ENCODE measurements at regions not wholly inside any gene's neighbourhood (a gene's known extent, or its start where the extent isn't known, plus 50 kb on each side); places are given as distances from the start of the nearest gene placed in this dataset.
"Not testable (repeated sequence)": the region's sequence is repeated elsewhere in the genome, so short reads cannot be mapped to it uniquely, and the experiment has no call there.

GRCh38 chr17:72189768-72190593 is 69.2 kb downstream of the SOX9 start:
- Histone ChIP-seq H3K27me3 (ENCODE audit: control insufficient read depth in 3 of 3, insufficient read depth in 3 of 3, low read length in 3 of 3) (peaks cover 0 to 6% (median 0%) of the 10 kb centered on the region in 3 donors), H3K4me3 (ENCODE audit: low read length in 3 of 3) (no peak overlapping the region), H3K4me1 (ENCODE audit: control insufficient read depth in 3 of 3, insufficient read depth in 3 of 3, low read length in 3 of 3) (peaks cover 0 to 4% (median 0%) of the 10 kb centered on the region in 3 donors), H3K9me3 (ENCODE audit: control insufficient read depth in 3 of 3, low read length in 3 of 3) (no peaks in the 10 kb centered on the region), H3K27ac (ENCODE audit: low read depth, low read length) (no peak overlapping the region), H3K9ac (ENCODE audit: low read depth in 1 of 3, low read length in 3 of 3) (no peak overlapping the region), H3K36me3 (ENCODE audit: control insufficient read depth in 3 of 3, insufficient read depth in 3 of 3, low read length in 3 of 3) (no peaks in the 10 kb centered on the region)

- H3K4me3 ChIP-seq (ENCODE audit: low read length in 3 of 3): no peak overlapping the region
- H3K27me3 ChIP-seq (ENCODE audit: control insufficient read depth in 3 of 3, insufficient read depth in 3 of 3, low read length in 3 of 3): peaks cover 0 to 6% (median 0%) of the 10 kb centered on the region in 3 donors
- H3K36me3 ChIP-seq (ENCODE audit: control insufficient read depth in 3 of 3, insufficient read depth in 3 of 3, low read length in 3 of 3): no peaks in the 10 kb centered on the region
- no peak overlapping the region for H3K9ac ChIP-seq (ENCODE audit: low read depth in 1 of 3, low read length in 3 of 3)
- H3K4me1 ChIP-seq (ENCODE audit: control insufficient read depth in 3 of 3, insufficient read depth in 3 of 3, low read length in 3 of 3): peaks cover 0 to 4% (median 0%) of the 10 kb centered on the region in 3 donors
- H3K27ac ChIP-seq (ENCODE audit: low read depth, low read length): no peak overlapping the region
- H3K9me3 ChIP-seq (ENCODE audit: control insufficient read depth in 3 of 3, low read length in 3 of 3): no peaks in the 10 kb centered on the region
These were observed 70.5 kb downstream of the SOX9 start for GRCh38 chr17:72191356-72191755.

GRCh38 chr17:72191921-72192799 is 71.3 kb downstream of the SOX9 start:
- Histone ChIP-seq H3K9me3 (ENCODE audit: control insufficient read depth in 3 of 3, low read length in 3 of 3) (no peaks in the 10 kb centered on the region), H3K27me3 (ENCODE audit: control insufficient read depth in 3 of 3, insufficient read depth in 3 of 3, low read length in 3 of 3) (peaks cover 0 to 6% (median 0%) of the 10 kb centered on the region in 3 donors), H3K36me3 (ENCODE audit: control insufficient read depth in 3 of 3, insufficient read depth in 3 of 3, low read length in 3 of 3) (no peaks in the 10 kb centered on the region), H3K9ac (ENCODE audit: low read depth in 1 of 3, low read length in 3 of 3) (no peak overlapping the region), H3K4me1 (ENCODE audit: control insufficient read depth in 3 of 3, insufficient read depth in 3 of 3, low read length in 3 of 3) (peaks cover 0 to 4% (median 0%) of the 10 kb centered on the region in 3 donors), H3K27ac (ENCODE audit: low read depth, low read length) (no peak overlapping the region), H3K4me3 (ENCODE audit: low read length in 3 of 3) (no peak overlapping the region)

- Histone ChIP-seq H3K9ac (ENCODE audit: low read depth in 1 of 3, low read length in 3 of 3) (no peak overlapping the region), H3K27ac (ENCODE audit: low read depth, low read length) (no peak overlapping the region), H3K4me3 (ENCODE audit: low read length in 3 of 3) (no peak overlapping the region), H3K36me3 (ENCODE audit: control insufficient read depth in 3 of 3, insufficient read depth in 3 of 3, low read length in 3 of 3) (no peaks in the 10 kb centered on the region), H3K27me3 (ENCODE audit: control insufficient read depth in 3 of 3, insufficient read depth in 3 of 3, low read length in 3 of 3) (peaks cover 0 to 2% (median 0%) of the 10 kb centered on the region in 3 donors), H3K9me3 (ENCODE audit: control insufficient read depth in 3 of 3, low read length in 3 of 3) (no peaks in the 10 kb centered on the region), H3K4me1 (ENCODE audit: control insufficient read depth in 3 of 3, insufficient read depth in 3 of 3, low read length in 3 of 3) (peaks cover 0 to 2% (median 0%) of the 10 kb centered on the region in 3 donors)
These were observed 72.0 kb downstream of the SOX9 start for GRCh38 chr17:72192800-72193192.

- no peak overlapping the region for H3K27ac ChIP-seq (ENCODE audit: low read depth, low read length)
- no peaks in the 10 kb centered on the region for H3K9me3 ChIP-seq (ENCODE audit: control insufficient read depth in 3 of 3, low read length in 3 of 3)
- peaks cover 0 to 2% (median 0%) of the 10 kb centered on the region in 3 donors for H3K4me1 ChIP-seq (ENCODE audit: control insufficient read depth in 3 of 3, insufficient read depth in 3 of 3, low read length in 3 of 3)
- no peaks in the 10 kb centered on the region for H3K36me3 ChIP-seq (ENCODE audit: control insufficient read depth in 3 of 3, insufficient read depth in 3 of 3, low read length in 3 of 3)
- H3K4me3 ChIP-seq (ENCODE audit: low read length in 3 of 3): no peak overlapping the region
- H3K9ac ChIP-seq (ENCODE audit: low read depth in 1 of 3, low read length in 3 of 3): no peak overlapping the region
- peaks cover 0 to 2% (median 0%) of the 10 kb centered on the region in 3 donors for H3K27me3 ChIP-seq (ENCODE audit: control insufficient read depth in 3 of 3, insufficient read depth in 3 of 3, low read length in 3 of 3)
These were observed 72.7 kb downstream of the SOX9 start for GRCh38 chr17:72193391-72194106.

- H3K9me3 ChIP-seq (ENCODE audit: control insufficient read depth in 3 of 3, low read length in 3 of 3); H3K27ac ChIP-seq (ENCODE audit: low read depth, low read length); H3K27me3 ChIP-seq (ENCODE audit: control insufficient read depth in 3 of 3, insufficient read depth in 3 of 3, low read length in 3 of 3); H3K4me3 ChIP-seq (ENCODE audit: low read length in 3 of 3); H3K9ac ChIP-seq (ENCODE audit: low read depth in 1 of 3, low read length in 3 of 3); H3K4me1 ChIP-seq (ENCODE audit: control insufficient read depth in 3 of 3, insufficient read depth in 3 of 3, low read length in 3 of 3); H3K36me3 ChIP-seq (ENCODE audit: control insufficient read depth in 3 of 3, insufficient read depth in 3 of 3, low read length in 3 of 3): not testable (repeated sequence)
These were observed 73.3 kb downstream of the SOX9 start for GRCh38 chr17:72194107-72194440.

GRCh38 chr17:72199256-72199655 is 78.4 kb downstream of the SOX9 start:
- H3K4me1 ChIP-seq (ENCODE audit: control insufficient read depth in 3 of 3, insufficient read depth in 3 of 3, low read length in 3 of 3): no peaks in the 10 kb centered on the region
- no peaks in the 10 kb centered on the region for H3K36me3 ChIP-seq (ENCODE audit: control insufficient read depth in 3 of 3, insufficient read depth in 3 of 3, low read length in 3 of 3)
- no peak overlapping the region for H3K4me3 ChIP-seq (ENCODE audit: low read length in 3 of 3)

GRCh38 chr17:72204742-72205141 is 83.9 kb downstream of the SOX9 start:
- Histone ChIP-seq H3K9me3 (ENCODE audit: control insufficient read depth in 3 of 3, low read length in 3 of 3) (no peaks in the 10 kb centered on the region), H3K4me1 (ENCODE audit: control insufficient read depth in 3 of 3, insufficient read depth in 3 of 3, low read length in 3 of 3) (no peaks in the 10 kb centered on the region), H3K9ac (ENCODE audit: low read depth in 1 of 3, low read length in 3 of 3) (no peak overlapping the region), H3K27ac (ENCODE audit: low read depth, low read length) (no peak overlapping the region), H3K4me3 (ENCODE audit: low read length in 3 of 3) (no peak overlapping the region), H3K27me3 (ENCODE audit: control insufficient read depth in 3 of 3, insufficient read depth in 3 of 3, low read length in 3 of 3) (peaks cover 12 to 24% (median 20%) of the 10 kb centered on the region in 3 donors), H3K36me3 (ENCODE audit: control insufficient read depth in 3 of 3, insufficient read depth in 3 of 3, low read length in 3 of 3) (no peaks in the 10 kb centered on the region)

More at GRCh38 chr17:72199256-72199655, 78.4 kb downstream of the SOX9 start:
- Histone ChIP-seq H3K9ac (ENCODE audit: low read depth in 1 of 3, low read length in 3 of 3) (no peak overlapping the region), H3K27ac (ENCODE audit: low read depth, low read length) (no peak overlapping the region), H3K9me3 (ENCODE audit: control insufficient read depth in 3 of 3, low read length in 3 of 3) (no peaks in the 10 kb centered on the region), H3K27me3 (ENCODE audit: control insufficient read depth in 3 of 3, insufficient read depth in 3 of 3, low read length in 3 of 3) (peaks cover 3 to 9% (median 3%) of the 10 kb centered on the region in 3 donors)

GRCh38 chr17:72205357-72205756 is 84.5 kb downstream of the SOX9 start:
- Histone ChIP-seq H3K9me3 (ENCODE audit: control insufficient read depth in 3 of 3, low read length in 3 of 3) (no peaks in the 10 kb centered on the region), H3K4me3 (ENCODE audit: low read length in 3 of 3) (no peak overlapping the region), H3K4me1 (ENCODE audit: control insufficient read depth in 3 of 3, insufficient read depth in 3 of 3, low read length in 3 of 3) (no peaks in the 10 kb centered on the region), H3K36me3 (ENCODE audit: control insufficient read depth in 3 of 3, insufficient read depth in 3 of 3, low read length in 3 of 3) (no peaks in the 10 kb centered on the region), H3K27ac (ENCODE audit: low read depth, low read length) (no peak overlapping the region), H3K27me3 (ENCODE audit: control insufficient read depth in 3 of 3, insufficient read depth in 3 of 3, low read length in 3 of 3) (peaks cover 12 to 24% (median 20%) of the 10 kb centered on the region in 3 donors), H3K9ac (ENCODE audit: low read depth in 1 of 3, low read length in 3 of 3) (no peak overlapping the region)

Measured in skeletal muscle tissue (tissue), 3 donors.